OCI-LY3 (cell line): ENCODE measurements at regions not wholly inside any gene's neighbourhood (a gene's known extent, or its start where the extent isn't known, plus 50 kb on each side); places are given as distances from the start of the nearest gene placed in this dataset.

ENCODE experiments used
- CTCF ChIP-seq: fragments of 200-600, 300-600 bp; sonication (generic); IDR thresholded peaks from 2 replicates; pipeline ENCODE4 v1.5.1; 2014; ENCODE audit warnings: antibody characterized with exemption, low read length, low read depth
- EZH2phosphoT487 ChIP-seq: fragments of 200-600 bp; shearing (Covaris generic); IDR thresholded peaks from 2 replicates; pipeline ENCODE4 v1.6.1; 2018; ENCODE audit warnings: antibody characterized with exemption, mixed run types, low read depth

GRCh38 chr1:208533746-208534598 is 289.8 kb upstream of the PLXNA2 start:
- TF ChIP-seq CTCF (no peak), EZH2phosphoT487 (no peak)
